GM18861 (cell line): ENCODE measurements at regions not wholly inside any gene's neighbourhood (a gene's known extent, or its start where the extent isn't known, plus 50 kb on each side); places are given as distances from the start of the nearest gene placed in this dataset.
A peak's percentile ranks its signal among the peaks of the same experiment; 100 is the strongest.
"Not testable (repeated sequence)": the region's sequence is repeated elsewhere in the genome, so short reads cannot be mapped to it uniquely, and the experiment has no call there.

Experiments
- ATAC-seq: cut with Tn5 transposase; IDR thresholded peaks from one replicate; pipeline ENCODE4 v1.9.1; 2021; ENCODE audit not compliant: unreplicated experiment

DNA sequence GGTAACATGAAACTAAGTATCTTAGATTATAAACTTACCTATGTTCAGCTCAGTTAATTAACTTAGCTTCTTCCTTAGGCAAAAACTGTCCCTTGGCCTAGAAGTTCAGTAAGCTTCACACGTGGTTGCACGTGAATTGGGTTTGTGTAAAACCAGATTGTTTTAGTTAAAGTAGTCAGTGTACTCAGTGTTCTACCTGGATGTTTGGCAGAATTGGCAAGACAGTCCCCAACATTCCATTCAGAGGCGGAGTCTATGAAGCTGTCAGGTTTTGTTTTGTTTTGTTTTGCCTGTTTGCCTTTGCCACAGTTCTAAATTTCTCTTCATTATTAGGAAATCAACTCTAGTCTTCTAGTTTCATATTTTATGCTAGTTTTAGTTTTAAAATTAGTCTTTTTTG is 105.3 kb upstream of the ZEB2 start:
- ATAC-seq = no peak

- ATAC-seq = no peak
These were observed 104.5 kb upstream of the ZEB2 start for GRCh38 chr2:144624451-144624850.

- ATAC-seq = not testable (repeated sequence)
These were observed 102.5 kb upstream of the ZEB2 start for GRCh38 chr2:144622373-144622772.

GRCh38 chr2:144621266-144621665 is 101.3 kb upstream of the ZEB2 start:
- ATAC-seq = no peak

- no peak for ATAC-seq
These were observed 99.8 kb upstream of the ZEB2 start for GRCh38 chr2:144619760-144620159.

DNA sequence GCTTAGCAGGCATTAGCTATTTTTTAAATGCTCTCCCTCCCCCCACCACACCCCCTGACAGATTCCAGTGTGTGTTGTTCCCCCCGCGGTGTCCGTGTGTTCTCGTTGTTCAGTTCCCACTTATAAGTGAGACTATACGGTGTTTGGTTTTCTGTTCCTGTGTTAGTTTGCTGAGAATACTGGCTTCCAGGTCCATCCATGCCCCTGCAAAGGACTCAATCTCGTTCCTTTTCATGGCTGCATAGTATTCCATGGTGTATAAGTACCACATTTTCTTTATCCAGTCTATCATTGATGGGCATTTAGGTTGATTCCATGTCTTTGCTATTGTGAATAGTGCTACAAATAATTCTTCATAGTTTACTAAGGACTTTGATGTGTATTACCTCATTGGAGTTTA is 97.3 kb upstream of the ZEB2 start:
- not testable (repeated sequence) for ATAC-seq

DNA sequence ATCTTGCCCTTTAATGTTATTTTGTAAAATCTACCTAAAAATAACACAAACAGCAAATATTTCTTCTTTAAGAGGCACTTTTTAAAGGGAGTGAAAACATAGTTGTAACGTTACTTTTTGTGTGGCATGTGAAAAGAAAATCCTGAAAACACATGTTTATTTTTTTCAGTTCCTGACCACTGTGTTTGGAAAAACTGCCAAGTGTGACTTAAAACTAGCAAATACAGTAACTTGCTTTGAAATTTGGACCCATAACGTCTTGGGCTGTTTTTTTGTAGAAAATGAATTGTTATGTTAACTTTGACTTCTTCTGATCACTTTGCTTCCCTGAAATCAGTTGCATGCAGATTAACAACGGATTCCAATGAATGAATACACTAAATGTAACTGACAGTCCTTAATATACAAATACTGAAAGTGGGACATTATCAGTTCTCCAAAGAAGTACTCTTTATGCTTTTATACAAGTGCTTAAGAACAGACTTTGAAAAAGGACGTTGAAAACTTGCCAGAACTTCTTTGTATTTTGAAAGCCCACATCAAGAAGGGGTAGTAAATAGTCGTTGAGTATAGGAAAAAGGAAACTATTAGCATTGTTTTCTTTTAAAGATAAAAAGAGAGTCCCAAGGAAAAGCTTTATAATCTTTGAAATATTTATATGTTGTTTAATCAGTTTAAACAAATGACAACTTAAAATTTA is 96.1 kb upstream of the ZEB2 start:
- ATAC-seq = no peak

DNA sequence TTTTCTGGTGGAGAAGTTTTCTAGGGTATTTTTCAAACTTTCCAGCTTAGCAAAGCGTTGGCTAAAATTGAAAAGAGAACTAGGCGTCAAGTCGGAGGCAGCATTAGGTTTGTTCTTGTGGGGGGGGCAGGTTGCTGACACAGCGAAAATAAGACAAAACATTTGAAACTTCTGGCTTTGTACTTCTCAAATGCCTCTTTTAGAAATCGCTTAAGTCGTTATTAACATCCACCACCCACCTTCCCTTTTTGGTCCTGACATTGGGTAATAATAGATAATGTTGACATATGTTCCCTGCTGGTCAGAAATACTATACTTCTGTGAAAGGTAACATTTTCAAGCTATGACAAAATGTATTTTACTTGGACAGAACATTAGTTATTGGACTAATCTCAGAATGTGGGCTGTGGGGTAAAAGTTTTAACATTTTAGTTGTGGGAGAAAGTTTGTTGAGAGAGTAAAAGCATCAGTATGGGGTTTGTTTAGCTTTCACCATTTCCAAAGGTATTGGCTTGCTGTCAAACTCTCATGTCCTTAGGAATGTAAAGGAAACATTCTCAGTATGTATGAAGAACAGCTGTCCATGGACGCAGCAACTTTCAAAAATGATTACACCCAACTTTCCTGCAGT is 88.1 kb upstream of the ZEB2 start:
- ATAC-seq = no peak

DNA sequence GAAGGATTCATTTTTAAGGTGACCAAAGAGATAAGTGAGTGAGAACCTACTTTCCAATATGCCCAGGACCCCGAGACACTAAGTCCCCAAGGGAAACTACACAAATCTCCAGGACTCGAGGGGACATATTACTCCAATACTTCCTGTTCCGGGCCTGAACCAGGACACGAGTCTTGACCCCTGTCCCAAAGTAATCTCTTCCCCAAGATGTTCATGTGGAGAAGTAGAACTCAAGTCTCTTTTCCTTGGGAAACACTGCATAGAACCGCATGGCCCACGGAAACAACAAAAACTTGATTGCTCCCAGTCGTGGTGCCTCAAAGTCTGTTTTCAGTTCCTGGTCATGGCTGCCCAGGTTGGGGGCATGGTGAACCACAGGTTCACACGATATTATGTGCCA is 87.2 kb upstream of the ZEB2 start:
- no peak for ATAC-seq

DNA sequence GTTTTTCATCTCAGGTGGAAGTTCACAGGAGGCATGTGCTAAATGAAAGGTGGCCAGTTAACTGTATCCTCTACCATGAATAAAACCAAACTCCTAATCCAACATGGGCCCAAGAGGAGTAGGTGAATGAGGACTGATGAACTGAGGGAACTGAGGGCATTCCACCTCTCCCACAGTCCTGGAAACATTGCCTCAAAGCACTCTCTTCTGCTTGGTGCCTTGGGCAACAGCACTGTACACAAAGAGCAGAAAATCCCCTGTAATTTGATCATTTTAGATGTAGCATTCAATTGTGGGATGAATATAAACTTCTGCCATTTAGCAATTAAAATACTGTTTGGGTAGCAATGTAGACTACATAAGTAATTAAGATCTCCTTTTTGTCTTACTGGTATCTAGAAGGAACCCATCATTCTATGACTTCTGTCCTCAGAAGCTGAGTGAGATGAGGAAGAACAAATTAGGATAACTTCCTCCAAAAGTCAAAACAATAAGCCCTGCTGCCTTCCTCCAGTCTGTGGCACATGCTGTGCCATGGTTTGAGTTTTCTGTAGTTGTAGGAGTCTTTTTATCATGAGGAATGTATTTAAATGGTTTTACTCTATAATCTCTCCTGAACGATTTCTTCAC is 86.7 kb upstream of the ZEB2 start:
- no peak for ATAC-seq

- ATAC-seq = no peak
These were observed 85.4 kb upstream of the ZEB2 start for GRCh38 chr2:144605231-144605840.

GRCh38 chr2:144603334-144603733 is 83.4 kb upstream of the ZEB2 start:
- no peak for ATAC-seq

GRCh38 chr2:144598906-144599305 is 79.0 kb upstream of the ZEB2 start:
- no peak for ATAC-seq

GRCh38 chr2:144597894-144598593 is 78.1 kb upstream of the ZEB2 start:
- no peak for ATAC-seq

GRCh38 chr2:144597388-144597787 is 77.5 kb upstream of the ZEB2 start:
- ATAC-seq = no peak

DNA sequence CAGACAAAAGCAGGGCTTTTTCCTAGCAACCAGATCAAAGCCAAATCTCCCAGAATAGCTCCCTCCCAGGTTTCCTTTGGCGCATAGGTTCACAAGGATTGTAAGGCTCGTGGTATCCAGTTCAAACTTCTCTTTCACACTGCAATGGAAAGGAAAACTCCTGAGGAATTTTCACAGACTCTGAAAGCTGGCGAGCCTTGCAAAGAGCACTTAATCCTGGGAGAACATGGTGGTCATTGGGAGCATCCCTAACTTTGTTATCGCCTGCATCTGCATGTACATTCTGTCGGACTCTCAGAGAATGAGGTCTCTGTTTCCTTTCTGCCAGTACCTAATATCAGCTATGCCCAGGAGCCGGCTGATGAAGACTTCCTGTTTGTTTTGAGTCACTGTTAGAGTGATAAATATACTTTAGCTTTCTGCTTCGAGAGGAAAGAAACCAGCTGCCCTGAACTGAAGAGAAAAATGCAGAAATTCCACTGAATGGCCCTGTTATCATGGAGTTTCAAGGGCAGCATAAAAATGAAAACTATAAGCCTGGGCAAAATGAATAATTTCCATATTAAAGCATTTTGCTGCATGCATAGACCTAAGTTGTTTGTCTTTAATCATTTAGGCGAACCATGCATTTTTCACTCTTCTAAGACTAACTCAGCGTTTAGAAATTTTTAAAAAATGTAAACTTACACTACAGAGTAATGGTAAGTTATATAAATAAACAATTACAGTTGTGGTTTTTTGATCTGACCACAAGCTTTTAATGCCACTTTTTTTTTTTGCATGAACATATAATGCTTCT is 76.4 kb upstream of the ZEB2 start:
- peak; percentile 90 for ATAC-seq

DNA sequence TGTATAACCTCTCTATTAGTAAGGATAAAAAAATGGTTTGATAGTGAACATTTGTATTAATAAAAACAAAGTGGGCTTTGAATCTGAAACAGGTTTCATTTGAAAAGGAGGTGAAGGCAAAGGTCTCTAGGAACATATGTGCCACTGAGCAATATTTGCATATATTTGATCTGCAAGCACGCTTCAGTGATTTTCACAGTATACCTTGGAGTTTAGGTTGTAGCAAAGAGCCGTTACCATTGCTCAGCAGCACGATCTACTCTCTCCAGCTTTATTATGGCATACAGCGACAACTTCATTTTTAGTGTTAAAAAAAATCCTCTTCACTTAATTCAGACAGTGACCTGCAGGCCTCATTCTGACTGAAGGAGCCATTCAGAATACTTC is 75.8 kb upstream of the ZEB2 start:
- ATAC-seq = peak; percentile 40

GRCh38 chr2:144595279-144595678 is 75.4 kb upstream of the ZEB2 start:
- ATAC-seq = no peak

- no peak for ATAC-seq
These were observed 73.9 kb upstream of the ZEB2 start for GRCh38 chr2:144593803-144594202.

- no peak for ATAC-seq
These were observed 72.8 kb upstream of the ZEB2 start for GRCh38 chr2:144592500-144593256.
